Femur (tissue), 1 donor: ENCODE measurements at regions not wholly inside any gene's neighbourhood (a gene's known extent, or its start where the extent isn't known, plus 50 kb on each side); places are given as distances from the start of the nearest gene placed in this dataset.
"Not testable (repeated sequence)": the region's sequence is repeated elsewhere in the genome, so short reads cannot be mapped to it uniquely, and the experiment has no call there.

Experiments
- DNase-seq: peaks from one replicate; pipeline ENCODE4 v3.0.0-alpha.2; 2017

- no peak for DNase-seq
Observed at GRCh38 chr6:72457738-72458137, 164.1 kb upstream of the KCNQ5 start.

DNA sequence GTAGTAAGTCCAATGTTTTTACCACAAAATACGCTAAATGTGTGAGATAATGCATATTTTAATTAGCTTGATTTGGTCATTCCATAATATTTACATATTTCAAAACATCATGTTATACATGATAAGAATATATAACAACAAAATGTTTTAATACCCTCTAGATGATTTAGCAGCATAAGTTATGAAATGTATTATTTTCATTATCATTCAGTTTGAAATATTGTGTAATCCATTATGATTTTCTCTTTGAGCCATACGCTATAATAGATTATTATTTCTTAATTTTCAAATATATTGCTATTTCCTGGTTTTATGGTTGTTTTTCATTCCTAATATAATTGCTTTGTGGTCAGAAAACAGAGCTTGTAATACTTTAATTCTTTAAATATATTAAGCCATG lies 163.3 kb upstream of the KCNQ5 start:
- DNase-seq = no peak

GRCh38 chr6:72461144-72461543 lies 160.7 kb upstream of the KCNQ5 start:
- no peak for DNase-seq

GRCh38 chr6:72464246-72464645 lies 157.6 kb upstream of the KCNQ5 start:
- DNase-seq = no peak

GRCh38 chr6:72464791-72465691 lies 156.8 kb upstream of the KCNQ5 start:
- DNase-seq = no peak

GRCh38 chr6:72466471-72466870 lies 155.4 kb upstream of the KCNQ5 start:
- no peak for DNase-seq

DNA sequence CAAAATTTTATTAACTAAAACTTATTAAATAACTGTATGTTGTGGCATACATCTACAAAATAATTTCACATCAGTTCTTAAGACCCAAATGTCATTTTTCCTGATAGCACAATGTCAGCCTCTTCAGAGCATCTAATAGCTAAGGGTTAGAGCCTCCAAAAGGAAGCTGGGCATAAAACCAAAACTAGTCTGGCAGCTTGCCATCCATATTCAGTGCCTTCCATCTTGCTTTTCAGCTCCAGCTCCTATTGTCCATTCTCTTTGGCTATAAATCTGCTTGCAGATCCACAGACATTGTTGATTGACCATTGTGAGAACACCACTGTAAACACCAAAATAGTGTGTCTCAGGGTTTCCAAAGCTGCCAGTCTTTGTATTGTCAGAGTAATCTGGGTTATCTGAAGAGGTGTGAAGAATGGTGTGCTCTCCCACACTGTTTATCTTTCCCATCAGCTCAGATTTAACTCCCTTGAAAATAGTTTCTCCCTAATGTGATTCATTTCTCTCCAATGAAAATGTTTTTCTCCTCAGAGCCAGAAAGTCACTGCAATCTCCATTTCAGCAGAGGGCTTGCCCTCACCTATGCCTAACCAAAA lies 154.8 kb upstream of the KCNQ5 start:
- DNase-seq = no peak

- not testable (repeated sequence) for DNase-seq
Observed at GRCh38 chr6:72469406-72469983, 152.4 kb upstream of the KCNQ5 start.

DNA sequence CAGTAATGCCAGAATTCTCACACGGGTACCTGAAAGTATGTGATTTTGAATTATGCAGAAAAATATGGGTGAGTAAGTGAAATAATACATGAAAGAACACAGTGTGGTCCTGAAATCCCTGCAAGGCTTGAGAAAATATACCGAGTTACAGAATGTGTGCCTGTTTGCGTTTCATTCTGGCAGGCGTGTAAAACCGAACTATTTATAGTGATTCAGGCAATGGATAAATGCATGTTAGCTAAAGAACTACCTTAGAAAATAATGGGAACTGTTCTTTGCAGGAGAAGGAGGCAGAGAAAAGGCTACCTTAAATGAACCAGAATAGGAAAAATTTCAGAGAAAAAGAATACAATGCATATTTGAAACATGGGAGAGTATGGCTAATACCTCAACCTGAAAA lies 145.8 kb upstream of the KCNQ5 start:
- DNase-seq = no peak

DNA sequence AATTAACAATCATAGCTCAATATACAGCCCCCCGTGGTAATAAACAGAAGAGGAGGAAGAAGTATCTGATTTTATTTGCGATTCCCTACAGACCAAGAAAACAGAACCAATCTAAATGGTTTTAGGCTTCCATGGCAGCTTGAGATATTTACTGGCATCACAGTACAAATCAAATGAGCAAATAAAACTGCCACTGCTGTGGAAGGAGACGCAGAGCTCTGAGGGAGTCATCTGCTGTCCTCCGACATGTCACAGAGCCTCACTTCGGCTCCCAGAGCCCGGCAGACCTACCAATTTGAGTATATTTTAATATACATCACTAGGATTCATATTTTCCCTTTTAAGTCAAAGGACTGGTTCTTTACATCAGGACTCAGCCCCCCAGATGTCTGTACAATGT lies 145.2 kb upstream of the KCNQ5 start:
- no peak for DNase-seq

- no peak for DNase-seq
Observed at GRCh38 chr6:72495441-72495840, 126.4 kb upstream of the KCNQ5 start.

DNA sequence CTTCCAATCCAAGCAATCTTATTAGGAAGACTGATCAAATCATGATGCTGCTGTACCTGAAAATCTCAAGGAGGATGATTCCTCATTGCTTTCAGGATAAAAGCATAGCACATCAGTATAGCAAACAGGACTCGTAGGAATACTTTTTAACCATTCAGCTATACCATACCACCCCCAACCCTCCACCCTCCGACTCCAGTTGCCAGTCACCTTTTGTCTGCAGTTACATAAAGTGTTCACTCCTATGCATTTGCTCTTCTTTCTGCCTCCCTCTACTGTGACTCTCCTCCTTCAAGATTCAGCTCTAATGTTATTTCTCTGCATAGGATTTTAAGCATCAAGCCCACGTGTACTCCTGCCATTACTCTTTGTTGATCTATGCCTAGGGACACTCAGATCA lies 124.7 kb upstream of the KCNQ5 start:
- DNase-seq = no peak

DNA sequence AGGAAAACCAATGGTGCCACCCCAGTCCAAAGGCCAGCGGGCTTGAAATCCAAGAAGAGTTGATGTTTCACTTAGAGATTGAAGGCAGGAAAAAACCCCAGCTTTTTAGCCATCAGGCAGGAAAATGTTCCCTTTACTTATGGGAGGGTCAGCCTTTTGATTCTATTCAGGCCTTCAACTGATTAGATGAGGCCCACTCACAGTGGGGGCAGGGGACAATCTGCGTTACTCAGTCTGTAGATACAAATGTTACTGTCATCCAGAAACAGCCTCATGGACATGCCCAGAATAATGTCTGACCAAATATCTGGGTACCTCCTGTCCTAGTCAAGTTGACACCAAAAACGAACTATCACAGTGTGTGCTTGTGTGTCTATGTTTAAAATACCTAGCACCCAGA lies 121.2 kb upstream of the KCNQ5 start:
- DNase-seq = no peak

DNA sequence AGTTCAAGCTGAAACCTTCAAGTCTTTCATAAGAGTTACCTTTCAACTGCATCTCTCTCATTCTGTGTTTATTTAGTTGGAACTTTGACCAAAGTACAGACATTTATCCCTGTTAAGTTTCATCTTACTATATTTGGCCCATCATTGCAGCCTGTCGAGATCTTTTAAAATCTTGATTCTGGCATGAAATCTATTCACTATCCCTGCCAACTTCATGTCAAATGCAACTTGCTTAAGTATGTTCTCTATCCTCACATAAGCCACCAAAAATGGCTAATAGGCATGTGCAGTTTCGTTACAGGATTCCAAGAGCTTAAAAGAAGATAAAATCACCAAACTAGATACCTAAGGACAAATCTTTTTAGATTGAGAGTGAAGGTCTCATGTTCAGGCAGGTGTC lies 117.5 kb upstream of the KCNQ5 start:
- no peak for DNase-seq

DNA sequence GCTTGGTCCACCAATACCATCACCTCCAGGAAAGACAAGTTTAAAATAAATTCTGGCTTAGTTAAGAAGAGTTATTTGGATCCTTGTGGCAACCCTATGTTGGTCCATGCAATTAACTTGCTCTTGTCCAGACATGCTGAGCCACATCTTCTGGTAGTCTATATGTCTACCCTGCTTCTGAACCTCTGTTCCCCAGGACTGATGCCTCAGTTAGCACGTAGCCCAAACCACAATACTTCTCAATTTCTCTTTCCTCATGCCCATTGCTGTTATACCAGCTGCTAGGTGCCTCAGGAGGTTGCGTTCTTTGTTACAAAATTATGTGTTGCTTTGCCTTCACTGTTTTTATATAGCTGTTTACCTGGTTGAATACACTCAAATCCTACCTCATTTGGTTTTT lies 116.4 kb upstream of the KCNQ5 start:
- DNase-seq = no peak

- no peak for DNase-seq
Observed at GRCh38 chr6:72519871-72520270, 102.0 kb upstream of the KCNQ5 start.

DNA sequence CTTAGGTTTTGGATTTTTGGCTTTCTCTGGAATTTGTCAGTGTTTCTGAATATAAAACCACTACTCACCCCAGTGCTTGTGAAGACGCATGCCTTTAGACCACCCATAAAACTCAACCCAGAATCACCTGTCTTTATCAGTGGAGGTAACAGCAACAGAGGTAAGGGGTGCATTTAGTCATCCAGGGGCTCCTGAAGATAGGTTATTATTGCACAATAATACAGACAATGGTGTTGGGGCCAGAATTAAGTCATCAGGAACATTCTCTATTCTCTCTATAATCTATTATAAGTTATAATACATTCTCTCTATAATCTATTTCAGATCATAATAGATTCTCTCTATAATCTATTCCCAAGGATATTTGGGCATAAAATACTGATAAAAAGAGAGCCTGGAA lies 100.2 kb upstream of the KCNQ5 start:
- DNase-seq = no peak

GRCh38 chr6:72522735-72523141 lies 99.1 kb upstream of the KCNQ5 start:
- no peak for DNase-seq

DNA sequence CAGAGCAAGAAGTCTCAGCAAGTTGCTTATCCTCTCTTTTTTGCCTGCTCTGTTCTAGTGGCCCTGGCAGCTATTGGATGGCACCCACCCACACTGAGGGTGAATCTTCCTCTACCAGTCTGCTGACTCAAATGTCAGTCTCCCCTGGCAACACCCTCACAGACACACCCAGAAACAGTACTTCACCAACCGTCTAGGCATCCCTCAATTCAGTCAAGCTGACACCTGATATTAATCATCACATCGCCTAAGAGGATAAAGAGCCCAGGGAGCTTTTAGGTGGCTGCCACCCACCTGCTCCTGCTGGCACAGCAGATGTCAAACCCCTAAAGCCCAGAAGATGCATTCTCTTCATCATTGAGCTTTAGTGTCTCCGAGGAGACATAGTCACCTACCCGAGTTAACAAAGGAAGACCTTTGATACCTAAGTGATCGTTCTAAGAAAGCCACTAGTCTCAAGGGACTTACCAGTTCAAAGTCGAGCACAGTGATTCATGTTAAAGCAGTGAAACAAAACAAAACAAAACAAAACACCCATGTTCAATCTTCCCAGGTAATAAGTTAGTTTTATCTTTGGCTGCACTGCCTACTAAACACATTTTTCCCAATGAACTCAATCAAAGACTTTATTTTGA lies 97.7 kb upstream of the KCNQ5 start:
- no peak for DNase-seq

DNA sequence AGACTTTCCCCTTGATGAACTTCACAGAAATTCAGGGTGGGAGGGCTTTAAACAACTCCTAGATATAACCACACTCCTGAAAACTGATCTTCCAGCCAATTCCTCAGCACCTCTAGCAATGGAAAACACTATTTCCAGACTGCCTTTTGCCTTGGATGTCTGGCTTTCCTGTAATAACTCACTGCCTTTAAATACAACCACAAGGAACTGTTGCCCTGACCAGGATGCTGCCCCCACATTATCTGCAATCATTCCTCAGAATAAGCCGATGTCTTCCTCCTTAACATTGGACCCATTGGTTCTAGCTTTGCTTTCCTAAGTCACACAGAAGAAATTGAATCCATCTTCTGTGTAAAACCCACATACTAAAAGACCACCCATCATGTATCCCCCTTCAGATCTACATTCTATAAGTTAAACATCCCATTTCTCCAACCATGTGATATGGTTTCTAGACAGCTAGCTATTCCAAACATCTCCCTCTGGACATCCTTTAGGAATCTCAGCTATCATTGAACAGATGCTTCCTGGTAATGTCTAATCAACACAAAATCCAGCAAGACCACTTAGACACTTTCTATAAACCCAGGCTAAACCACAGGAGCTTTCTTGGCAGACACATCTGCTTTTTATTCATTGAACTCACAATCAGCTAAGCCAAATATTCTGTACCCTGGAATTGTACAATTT lies 95.9 kb upstream of the KCNQ5 start:
- no peak for DNase-seq

GRCh38 chr6:72530152-72530551 lies 91.7 kb upstream of the KCNQ5 start:
- DNase-seq = no peak

DNA sequence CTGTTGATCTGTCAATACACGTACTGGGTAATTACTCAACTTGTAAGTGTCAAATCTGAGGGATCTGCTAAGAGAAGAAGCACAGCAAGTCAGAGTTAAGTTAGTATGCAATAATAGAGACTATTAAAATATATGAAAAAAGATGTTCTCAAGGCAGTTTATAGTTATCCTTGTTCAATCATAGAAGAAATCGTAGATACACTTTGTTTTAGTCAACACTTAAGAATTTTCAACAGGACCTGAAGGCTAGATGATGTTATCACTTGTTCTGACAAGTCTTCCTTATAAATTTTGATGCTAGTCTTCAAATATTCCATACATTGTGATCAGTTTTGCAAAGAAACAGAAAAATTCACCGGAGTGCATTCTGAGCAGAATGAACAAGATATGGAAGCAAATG lies 91.1 kb upstream of the KCNQ5 start:
- DNase-seq = no peak

- no peak for DNase-seq
Observed at GRCh38 chr6:72533606-72534005, 88.3 kb upstream of the KCNQ5 start.
